ENCODE measurements at regions not wholly inside any gene's neighbourhood (a gene's known extent, or its start where the extent isn't known, plus 50 kb on each side); places are given as distances from the start of the nearest gene placed in this dataset.

DNA sequence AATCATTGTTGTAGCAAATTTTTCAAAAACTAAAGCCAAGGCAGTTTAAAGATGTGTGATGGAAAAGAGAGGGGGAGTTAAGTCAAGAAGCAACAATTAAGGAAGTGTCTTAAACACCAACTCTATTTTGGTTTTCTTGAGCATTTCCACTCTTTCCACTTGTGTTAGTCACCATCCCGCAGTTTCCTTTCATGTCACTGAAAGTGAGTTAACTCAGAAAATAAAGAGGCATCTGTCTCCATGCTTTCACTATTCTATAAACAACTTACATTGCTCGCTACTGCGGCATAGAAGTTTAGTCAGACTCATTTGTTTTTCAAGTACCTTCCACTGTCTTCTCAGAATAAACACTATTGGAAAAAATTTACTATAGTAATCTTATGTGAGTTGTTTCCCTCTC is 284.9 kb upstream of the SEMA3D start:
- H3K4me3 ChIP-seq, result no peak overlapping the region
- no peak overlapping the region for H3K9ac ChIP-seq (ENCODE audit: insufficient read length)
- TF ChIP-seq EZH2 (IDR thresholded peaks at IDR 0.05) (no peak), FOXP2 (optimal IDR thresholded peaks at IDR 0.05; ENCODE audit: control extremely low read depth, extremely low read length, insufficient read depth) (no peak), POLR2AphosphoS5 (IDR thresholded peaks at IDR 0.05; ENCODE audit: borderline replicate concordance, low read depth, low read length) (no peak)
- DNase-seq (ENCODE audit: low read depth, low spot score), result no peak
- H3K27ac ChIP-seq, result no peak overlapping the region
- no peaks in the 10 kb centered on the region for H3K36me3 ChIP-seq (ENCODE audit: insufficient read depth, low read length)
- no peaks in the 10 kb centered on the region for H3K9me3 ChIP-seq (ENCODE audit: low read depth, low read length)

DNA sequence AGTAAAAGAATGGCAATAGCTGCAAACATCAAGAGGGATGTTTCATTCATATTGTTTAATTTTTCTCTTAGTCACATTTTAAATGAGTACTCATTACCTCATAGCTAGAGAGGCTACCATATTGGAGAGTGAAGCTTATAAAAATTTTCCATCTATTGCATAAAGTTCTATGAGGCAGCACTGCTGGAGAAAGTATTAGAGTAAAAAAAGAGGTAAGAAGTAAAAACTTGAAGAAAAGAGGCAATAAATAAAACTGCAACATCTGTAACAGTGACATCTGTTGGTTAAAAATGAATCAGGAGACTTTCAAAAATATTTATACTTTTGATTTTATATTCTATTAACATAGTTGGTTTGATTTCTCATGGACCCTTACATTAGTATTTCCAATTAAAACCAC is 284.5 kb upstream of the SEMA3D start:
- Histone ChIP-seq H3K4me3 (no peak overlapping the region), H3K9ac (ENCODE audit: insufficient read length) (no peak overlapping the region), H3K27ac (no peak overlapping the region), H3K9me3 (ENCODE audit: low read depth, low read length) (no peaks in the 10 kb centered on the region), H3K36me3 (ENCODE audit: insufficient read depth, low read length) (no peaks in the 10 kb centered on the region)
- no peak for DNase-seq (ENCODE audit: low read depth, low spot score)
- TF ChIP-seq FOXP2 (optimal IDR thresholded peaks at IDR 0.05; ENCODE audit: control extremely low read depth, extremely low read length, insufficient read depth), result no peak

DNA sequence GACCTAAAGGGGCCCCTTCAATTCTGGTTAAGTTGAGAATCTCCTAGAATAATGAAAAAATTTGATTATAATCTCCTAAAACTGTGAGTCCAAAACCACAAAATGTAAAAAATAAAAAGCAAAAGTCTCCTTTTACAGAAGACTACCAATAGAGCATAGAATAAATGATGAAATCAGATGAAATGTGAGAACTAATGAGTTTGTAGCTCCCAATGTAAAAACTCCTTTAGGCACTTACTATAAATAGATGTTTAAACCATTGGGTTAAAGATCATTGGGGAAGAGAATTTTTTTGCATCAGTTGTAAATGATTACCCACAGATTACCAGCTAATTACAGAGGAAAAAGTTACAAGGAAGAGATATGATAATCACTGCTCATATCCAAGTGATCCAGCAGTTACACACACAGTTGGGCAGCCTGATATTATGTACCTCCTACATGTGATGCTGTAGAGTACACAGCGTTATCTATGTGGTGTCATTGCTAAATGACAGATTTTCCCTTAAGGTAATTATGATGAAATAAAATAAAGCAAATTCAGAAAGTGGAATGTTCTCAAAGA is 282.7 kb upstream of the SEMA3D start:
- H3K9ac ChIP-seq (ENCODE audit: insufficient read length), result peak overlapping the region; percentile 30
- peak overlapping the region; percentile 77 for H3K27ac ChIP-seq
- TF ChIP-seq FOXP2 (optimal IDR thresholded peaks at IDR 0.05; ENCODE audit: control extremely low read depth, extremely low read length, insufficient read depth) (no peak), POLR2AphosphoS5 (IDR thresholded peaks at IDR 0.05; ENCODE audit: borderline replicate concordance, low read depth, low read length) (no peak), EZH2 (IDR thresholded peaks at IDR 0.05) (no peak)
- no peaks in the 10 kb centered on the region for H3K36me3 ChIP-seq (ENCODE audit: insufficient read depth, low read length)
- peak overlapping the region; percentile 4; the same call in 1 of the 2 replicates for H3K4me3 ChIP-seq
- DNase-seq (ENCODE audit: low read depth, low spot score), result no peak
- no peaks in the 10 kb centered on the region for H3K9me3 ChIP-seq (ENCODE audit: low read depth, low read length)

DNA sequence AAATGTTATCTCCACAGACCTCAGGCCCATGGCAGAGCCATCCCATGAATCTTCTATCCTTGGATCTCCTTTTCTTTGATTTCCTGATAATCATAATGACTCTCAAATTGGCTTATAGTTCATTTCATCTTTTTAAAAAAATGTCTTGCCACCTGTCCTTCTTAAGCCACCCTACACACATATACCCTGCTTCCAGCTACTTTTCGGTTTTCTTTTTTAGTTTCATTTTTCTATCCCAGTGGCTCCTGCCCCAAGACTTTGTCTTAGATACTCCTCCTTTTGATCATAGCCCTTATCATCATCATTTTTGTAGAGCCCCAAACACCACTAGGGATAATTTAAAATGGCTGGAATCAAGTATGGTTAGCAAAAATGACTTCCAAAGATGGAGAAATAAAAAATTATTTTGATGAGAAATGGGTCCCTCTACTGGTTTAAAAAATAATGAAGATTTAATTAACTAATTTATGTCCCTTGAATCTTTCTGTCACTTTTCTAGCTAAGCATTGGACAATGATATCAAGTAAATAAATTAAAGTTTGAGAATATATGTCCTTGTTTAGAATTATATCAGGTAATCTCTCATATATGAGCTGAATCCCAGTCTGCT is 277.3 kb upstream of the SEMA3D start:
- no peaks in the 10 kb centered on the region for H3K36me3 ChIP-seq (ENCODE audit: insufficient read depth, low read length)
- no peak for DNase-seq (ENCODE audit: low read depth, low spot score)
- H3K4me3 ChIP-seq, result no peak overlapping the region
- no peak for TF ChIP-seq POLR2AphosphoS5 (IDR thresholded peaks at IDR 0.05; ENCODE audit: borderline replicate concordance, low read depth, low read length)
- no peak for TF ChIP-seq FOXP2 (optimal IDR thresholded peaks at IDR 0.05; ENCODE audit: control extremely low read depth, extremely low read length, insufficient read depth)
- TF ChIP-seq EZH2 (IDR thresholded peaks at IDR 0.05), result no peak
- no peaks in the 10 kb centered on the region for H3K9me3 ChIP-seq (ENCODE audit: low read depth, low read length)
- no peak overlapping the region for H3K9ac ChIP-seq (ENCODE audit: insufficient read length)
- H3K27ac ChIP-seq, result no peak overlapping the region

DNA sequence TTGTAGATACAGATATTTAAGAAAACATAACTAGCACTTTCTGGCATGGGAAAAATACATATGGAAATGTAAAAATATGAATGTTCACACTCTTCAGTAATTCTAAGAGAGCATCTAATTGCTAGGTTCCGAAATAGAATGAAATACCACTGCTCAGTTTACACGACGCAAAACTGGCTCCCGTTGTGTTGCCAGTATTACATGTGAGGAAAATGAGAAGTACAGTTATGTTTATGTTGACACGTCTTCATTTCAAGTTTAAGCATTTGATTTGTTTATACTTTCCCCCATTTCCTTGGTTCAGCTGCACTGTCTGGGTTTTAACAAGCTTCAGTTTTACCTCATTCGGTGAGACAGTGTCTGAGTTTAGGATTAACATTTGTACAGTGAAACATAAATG is 275.8 kb upstream of the SEMA3D start:
- Histone ChIP-seq H3K36me3 (ENCODE audit: insufficient read depth, low read length) (no peaks in the 10 kb centered on the region), H3K27ac (no peak overlapping the region), H3K9me3 (ENCODE audit: low read depth, low read length) (no peaks in the 10 kb centered on the region), H3K4me3 (no peak overlapping the region), H3K9ac (ENCODE audit: insufficient read length) (no peak overlapping the region)
- TF ChIP-seq POLR2AphosphoS5 (IDR thresholded peaks at IDR 0.05; ENCODE audit: borderline replicate concordance, low read depth, low read length) (no peak), FOXP2 (optimal IDR thresholded peaks at IDR 0.05; ENCODE audit: control extremely low read depth, extremely low read length, insufficient read depth) (no peak), EZH2 (IDR thresholded peaks at IDR 0.05) (no peak)
- no peak for DNase-seq (ENCODE audit: low read depth, low spot score)

DNA sequence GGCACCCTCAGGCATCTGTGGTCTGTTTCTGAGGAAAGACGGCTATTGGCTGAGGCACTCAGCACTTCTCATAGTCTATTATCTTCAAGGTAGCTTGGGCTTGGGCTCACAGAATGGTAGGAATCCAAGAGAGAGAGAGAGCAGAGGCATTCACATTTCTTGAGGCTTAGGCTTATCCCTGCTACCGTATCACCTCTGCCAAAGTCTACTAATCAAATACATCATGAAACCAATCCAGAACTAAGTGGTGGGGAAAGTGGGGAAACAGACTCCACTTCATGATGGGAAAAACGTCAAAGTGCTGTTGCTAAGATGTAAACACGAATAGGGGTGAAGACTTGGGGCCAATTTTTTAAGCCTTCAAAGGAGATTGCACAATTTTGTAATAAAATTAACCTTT is 271.1 kb upstream of the SEMA3D start:
- Histone ChIP-seq H3K9ac (ENCODE audit: insufficient read length) (no peak overlapping the region), H3K9me3 (ENCODE audit: low read depth, low read length) (no peaks in the 10 kb centered on the region), H3K4me3 (no peak overlapping the region), H3K36me3 (ENCODE audit: insufficient read depth, low read length) (no peaks in the 10 kb centered on the region), H3K27ac (no peak overlapping the region)
- TF ChIP-seq POLR2AphosphoS5 (IDR thresholded peaks at IDR 0.05; ENCODE audit: borderline replicate concordance, low read depth, low read length) (no peak), FOXP2 (optimal IDR thresholded peaks at IDR 0.05; ENCODE audit: control extremely low read depth, extremely low read length, insufficient read depth) (no peak), EZH2 (IDR thresholded peaks at IDR 0.05) (no peak)
- DNase-seq (ENCODE audit: low read depth, low spot score), result no peak

DNA sequence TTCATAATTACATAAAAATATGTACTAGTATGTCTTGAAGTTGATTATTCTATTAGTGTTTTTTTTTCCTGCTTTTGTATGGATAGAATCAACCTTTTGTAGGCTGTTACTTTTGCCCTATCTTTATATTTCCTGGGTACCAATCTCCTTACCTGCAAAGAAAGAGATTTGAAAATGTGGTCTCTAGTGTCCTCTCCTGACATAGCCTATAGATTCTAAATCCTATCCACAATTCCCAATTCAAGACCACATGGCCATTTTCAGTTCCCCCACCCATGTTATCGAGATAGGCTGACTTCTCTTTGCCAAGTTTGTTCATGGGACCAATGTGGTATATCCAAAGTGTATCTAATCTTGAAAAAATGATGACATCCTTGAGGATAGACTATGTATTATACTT is 269.4 kb upstream of the SEMA3D start:
- Histone ChIP-seq H3K9ac (ENCODE audit: insufficient read length) (no peak overlapping the region), H3K9me3 (ENCODE audit: low read depth, low read length) (no peaks in the 10 kb centered on the region), H3K27ac (no peak overlapping the region), H3K36me3 (ENCODE audit: insufficient read depth, low read length) (no peaks in the 10 kb centered on the region), H3K4me3 (no peak overlapping the region)
- no peak for TF ChIP-seq EZH2 (IDR thresholded peaks at IDR 0.05)
- TF ChIP-seq FOXP2 (optimal IDR thresholded peaks at IDR 0.05; ENCODE audit: control extremely low read depth, extremely low read length, insufficient read depth), result no peak
- TF ChIP-seq POLR2AphosphoS5 (IDR thresholded peaks at IDR 0.05; ENCODE audit: borderline replicate concordance, low read depth, low read length), result no peak
- DNase-seq (ENCODE audit: low read depth, low spot score), result no peak

DNA sequence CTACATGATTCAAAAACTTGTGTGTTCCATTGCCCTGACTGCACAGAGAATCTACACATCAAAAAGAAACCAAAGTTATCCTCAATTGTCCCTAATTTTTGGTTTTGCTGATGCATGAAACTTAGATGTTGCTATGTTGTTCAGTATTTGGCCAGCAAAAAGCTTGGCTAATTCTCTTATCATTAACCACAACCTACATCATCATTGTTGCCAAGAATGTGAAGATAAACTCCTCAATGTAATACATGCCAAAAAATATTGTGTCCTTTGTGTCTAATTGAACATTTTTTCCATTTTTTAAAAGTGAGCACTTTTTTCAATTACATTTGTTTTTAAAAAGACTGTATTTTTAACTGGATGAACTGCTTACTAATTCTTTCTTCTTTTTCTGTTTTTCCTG is 268.0 kb upstream of the SEMA3D start:
- TF ChIP-seq POLR2AphosphoS5 (IDR thresholded peaks at IDR 0.05; ENCODE audit: borderline replicate concordance, low read depth, low read length) (no peak), FOXP2 (optimal IDR thresholded peaks at IDR 0.05; ENCODE audit: control extremely low read depth, extremely low read length, insufficient read depth) (no peak), EZH2 (IDR thresholded peaks at IDR 0.05) (no peak)
- no peak for DNase-seq (ENCODE audit: low read depth, low spot score)

DNA sequence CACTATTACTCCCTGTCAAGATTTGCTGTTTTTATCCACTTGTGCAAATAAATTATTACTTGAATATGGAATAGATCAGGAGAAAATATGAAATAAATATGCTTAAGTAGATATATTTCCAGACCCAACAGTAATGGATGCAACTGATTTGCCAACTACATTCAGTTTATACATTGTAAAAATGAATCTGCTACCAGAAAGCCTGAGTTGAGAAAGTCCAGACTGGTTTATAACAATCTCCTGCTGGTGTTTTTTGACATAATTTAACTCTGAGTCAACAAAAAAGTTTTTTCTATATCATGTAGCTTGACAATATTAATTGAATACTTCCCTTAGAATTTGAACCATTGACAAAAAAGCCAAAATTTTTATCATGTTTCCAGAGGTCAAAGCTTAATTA is 265.8 kb upstream of the SEMA3D start:
- no peaks in the 10 kb centered on the region for H3K9me3 ChIP-seq (ENCODE audit: low read depth, low read length)
- no peak overlapping the region for H3K4me3 ChIP-seq
- H3K36me3 ChIP-seq (ENCODE audit: insufficient read depth, low read length), result no peaks in the 10 kb centered on the region
- H3K9ac ChIP-seq (ENCODE audit: insufficient read length), result no peak overlapping the region
- no peak overlapping the region for H3K27ac ChIP-seq
- TF ChIP-seq EZH2 (IDR thresholded peaks at IDR 0.05) (no peak), POLR2AphosphoS5 (IDR thresholded peaks at IDR 0.05; ENCODE audit: borderline replicate concordance, low read depth, low read length) (no peak), FOXP2 (optimal IDR thresholded peaks at IDR 0.05; ENCODE audit: control extremely low read depth, extremely low read length, insufficient read depth) (no peak)
- DNase-seq (ENCODE audit: low read depth, low spot score), result no peak

More for the DNA sequence above, 268.0 kb upstream of the SEMA3D start:
- Histone ChIP-seq H3K27ac (no peak overlapping the region), H3K9ac (ENCODE audit: insufficient read length) (no peak overlapping the region), H3K36me3 (ENCODE audit: insufficient read depth, low read length) (no peaks in the 10 kb centered on the region), H3K4me3 (no peak overlapping the region), H3K9me3 (ENCODE audit: low read depth, low read length) (no peaks in the 10 kb centered on the region)

All from SK-N-MC (cell line).